Activated naive CD8-positive, alpha-beta T cell (primary cell): ENCODE measurements at regions not wholly inside any gene's neighbourhood (a gene's known extent, or its start where the extent isn't known, plus 50 kb on each side); places are given as distances from the start of the nearest gene placed in this dataset.

Experiments used
- H3K27ac Mint-ChIP-seq: one replicate; pipeline ENCODE4 v1.8.0; 2021; ENCODE audit warnings: mixed read lengths
- H3K27me3 Mint-ChIP-seq: one replicate; pipeline ENCODE4 v1.8.0; 2021; ENCODE audit warnings: mixed read lengths
- H3K36me3 Mint-ChIP-seq: one replicate; pipeline ENCODE4 v1.8.0; 2021; ENCODE audit warnings: mixed read lengths
- H3K4me1 Mint-ChIP-seq: one replicate; pipeline ENCODE4 v1.8.0; 2021; ENCODE audit warnings: low read depth, mixed read lengths
- H3K4me3 Mint-ChIP-seq: one replicate; pipeline ENCODE4 v1.8.0; 2021; ENCODE audit warnings: mild to moderate bottlenecking, mixed read lengths
- H3K9me3 Mint-ChIP-seq: one replicate; pipeline ENCODE4 v1.8.0; 2021; ENCODE audit warnings: low read depth, mixed read lengths

DNA sequence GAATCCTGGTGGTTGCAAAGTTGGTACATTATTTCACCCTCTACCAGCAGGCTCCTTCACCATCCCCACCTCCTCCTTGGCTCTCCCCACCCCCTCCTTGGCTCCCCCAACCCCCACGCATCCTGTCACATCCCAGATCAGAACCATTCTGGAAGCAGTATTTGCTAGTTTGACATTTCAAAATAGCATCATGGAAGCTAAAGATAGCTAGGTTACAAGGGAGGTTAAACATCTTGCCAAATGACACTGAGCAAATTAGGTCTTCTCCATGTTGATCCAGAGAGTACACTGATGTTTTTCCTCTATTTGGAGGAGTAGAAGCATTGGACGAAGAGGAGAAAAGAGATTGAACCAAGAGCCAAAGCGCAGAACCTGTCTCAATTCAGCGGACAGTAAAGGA, 158.9 kb upstream of the FGGY start:
- H3K36me3 Mint-ChIP-seq: no peaks in the 10 kb centered on the region

DNA sequence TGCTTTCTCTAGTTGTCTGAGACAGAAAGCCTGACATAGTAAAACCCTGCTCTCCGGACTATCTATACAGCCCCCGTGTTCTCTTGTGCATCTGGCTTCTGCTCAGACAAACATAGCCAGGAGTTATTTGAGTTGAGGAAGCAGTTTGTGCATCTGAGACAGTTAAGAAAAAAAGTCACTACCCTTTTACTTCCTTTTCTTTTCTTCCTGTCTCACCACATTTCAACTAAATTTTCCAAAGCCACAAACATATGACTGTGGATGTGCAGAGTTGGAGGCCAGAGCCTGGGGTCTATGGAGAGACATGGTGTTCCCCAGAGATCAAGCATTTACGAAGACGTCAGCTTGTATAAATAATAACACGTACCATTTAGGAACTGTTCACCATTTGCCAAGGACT, 158.5 kb upstream of the FGGY start:
- Mint-ChIP-seq H3K4me3 (no peak overlapping the region), H3K4me1 (peaks cover 5% of the 10 kb centered on the region), H3K36me3 (no peaks in the 10 kb centered on the region)

More for the DNA sequence above, 158.9 kb upstream of the FGGY start:
- no peaks in the 10 kb centered on the region for H3K9me3 Mint-ChIP-seq
- H3K4me1 Mint-ChIP-seq: peaks cover 5% of the 10 kb centered on the region
- H3K27me3 Mint-ChIP-seq: no peaks in the 10 kb centered on the region
- H3K27ac Mint-ChIP-seq: no peak overlapping the region
- H3K4me3 Mint-ChIP-seq: no peak overlapping the region

DNA sequence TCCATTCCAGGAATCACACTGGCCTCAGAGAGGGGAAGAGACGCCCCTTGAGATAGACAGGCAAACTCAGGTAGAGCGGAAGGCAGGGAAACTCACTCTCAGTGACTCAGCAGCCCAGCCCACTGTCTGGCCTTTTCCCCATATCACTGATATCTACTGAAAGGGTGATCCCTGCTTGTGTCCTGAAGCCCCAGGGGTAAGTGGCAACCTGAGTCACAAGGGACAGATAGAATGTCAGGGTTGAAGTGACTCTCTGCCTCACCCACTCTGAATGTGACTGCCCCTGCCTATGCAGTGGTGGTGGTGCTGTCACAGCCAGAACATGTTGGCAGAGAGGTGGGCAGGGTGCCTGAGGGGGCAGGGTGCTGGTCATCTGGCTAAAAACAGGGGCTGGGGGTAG, 157.5 kb upstream of the FGGY start:
- H3K27ac Mint-ChIP-seq: no peak overlapping the region

More for the DNA sequence above, 158.5 kb upstream of the FGGY start:
- Mint-ChIP-seq H3K9me3 (no peaks in the 10 kb centered on the region), H3K27me3 (no peaks in the 10 kb centered on the region), H3K27ac (no peak overlapping the region)

DNA sequence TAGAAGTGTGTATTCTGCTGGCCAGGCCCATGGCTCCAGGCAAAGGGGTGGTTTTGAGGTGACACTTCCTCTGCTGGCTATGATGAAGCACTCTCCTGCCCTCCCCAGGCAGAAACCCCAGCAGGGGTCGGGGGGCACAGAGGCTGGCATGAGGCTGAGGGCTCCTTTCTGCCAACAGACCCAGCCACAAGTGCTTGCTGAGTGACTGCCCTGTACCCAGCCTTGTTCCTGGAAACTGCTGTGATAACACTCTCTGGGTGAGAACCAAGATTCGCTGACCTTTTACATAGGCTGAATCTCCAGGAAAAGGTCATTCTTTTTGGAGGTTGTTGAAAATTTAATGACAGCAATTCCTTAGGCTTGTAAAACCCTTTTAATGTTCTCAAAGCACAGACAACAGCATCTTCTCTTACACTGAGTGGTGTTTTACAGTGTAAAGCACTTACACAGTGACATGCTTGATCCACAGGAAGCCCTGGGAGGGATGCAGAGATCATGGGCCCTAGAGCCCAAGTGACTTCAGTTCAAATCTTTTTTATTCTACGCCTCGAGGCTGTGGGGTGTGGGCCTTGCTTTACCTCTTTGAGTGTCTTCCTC, 155.5 kb upstream of the FGGY start:
- H3K27me3 Mint-ChIP-seq: no peaks in the 10 kb centered on the region
- no peaks in the 10 kb centered on the region for H3K36me3 Mint-ChIP-seq
- no peaks in the 10 kb centered on the region for H3K9me3 Mint-ChIP-seq
- H3K4me3 Mint-ChIP-seq: no peak overlapping the region
- no peak overlapping the region for H3K27ac Mint-ChIP-seq
- peaks cover 9% of the 10 kb centered on the region for H3K4me1 Mint-ChIP-seq

More for the DNA sequence above, 157.5 kb upstream of the FGGY start:
- Mint-ChIP-seq H3K36me3 (no peaks in the 10 kb centered on the region), H3K9me3 (no peaks in the 10 kb centered on the region), H3K4me1 (peaks cover 5% of the 10 kb centered on the region), H3K27me3 (no peaks in the 10 kb centered on the region), H3K4me3 (no peak overlapping the region)

DNA sequence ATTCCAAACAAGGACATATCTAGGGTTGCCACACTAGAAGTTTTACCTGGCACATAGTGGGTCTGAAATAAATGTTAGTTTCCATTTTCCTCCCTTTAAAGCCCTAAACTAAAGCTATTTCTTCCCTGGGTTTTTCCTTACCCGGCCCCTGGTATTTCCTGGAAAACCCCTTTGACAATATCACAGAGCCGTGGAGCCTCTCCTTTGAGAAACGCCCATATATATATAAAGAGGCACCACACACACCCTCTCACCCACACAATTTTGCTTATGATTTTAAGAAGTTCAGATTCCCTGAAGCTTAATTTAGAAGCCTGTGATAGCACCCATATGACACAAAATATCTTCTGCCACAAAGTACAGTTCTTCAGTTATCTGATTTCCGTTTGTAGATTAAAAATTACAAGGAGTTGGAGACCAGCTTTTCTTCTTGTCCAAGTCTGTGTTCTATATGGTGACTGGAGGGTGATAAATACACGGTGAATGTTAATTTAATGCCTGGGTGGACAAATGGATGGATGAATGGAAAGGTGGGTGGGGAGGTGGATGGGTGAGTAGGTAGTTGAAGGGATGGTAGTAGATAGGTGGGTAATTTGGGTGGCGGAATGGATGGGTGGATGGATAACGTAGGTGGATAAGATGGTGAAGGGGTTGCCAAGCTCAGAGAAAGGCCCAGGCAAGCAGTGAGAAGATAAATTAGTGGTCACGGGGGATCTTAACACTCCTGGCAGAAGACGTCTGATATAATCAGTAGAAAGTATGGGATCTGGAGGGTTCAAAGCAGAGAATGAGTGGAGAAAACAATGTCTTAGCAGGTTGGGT, 154.4 kb upstream of the FGGY start:
- no peak overlapping the region for H3K4me3 Mint-ChIP-seq
- no peaks in the 10 kb centered on the region for H3K9me3 Mint-ChIP-seq
- H3K27ac Mint-ChIP-seq: no peak overlapping the region
- peaks cover 13% of the 10 kb centered on the region for H3K4me1 Mint-ChIP-seq
- H3K27me3 Mint-ChIP-seq: no peaks in the 10 kb centered on the region
- H3K36me3 Mint-ChIP-seq: no peaks in the 10 kb centered on the region

DNA sequence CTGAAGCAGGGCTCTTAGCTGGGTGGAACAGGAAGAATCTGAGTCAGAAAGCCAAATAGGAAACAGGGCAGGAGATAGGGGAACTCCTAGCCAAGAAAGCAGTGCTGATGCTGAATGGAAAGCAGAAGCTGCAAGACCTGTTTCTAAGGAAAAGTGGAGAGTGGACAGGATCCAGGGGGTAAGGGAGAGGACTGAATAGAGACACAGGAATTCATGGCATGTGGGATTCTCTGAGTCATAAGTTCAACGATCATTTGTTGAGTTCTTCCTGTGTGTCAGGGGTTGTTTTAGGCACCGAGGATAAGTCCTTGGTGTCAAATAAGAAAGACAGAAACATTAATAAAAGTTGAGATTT, 153.8 kb upstream of the FGGY start:
- Mint-ChIP-seq H3K4me1 (peaks cover 11% of the 10 kb centered on the region), H3K4me3 (no peak overlapping the region), H3K27me3 (no peaks in the 10 kb centered on the region), H3K27ac (no peak overlapping the region), H3K9me3 (no peaks in the 10 kb centered on the region), H3K36me3 (no peaks in the 10 kb centered on the region)

DNA sequence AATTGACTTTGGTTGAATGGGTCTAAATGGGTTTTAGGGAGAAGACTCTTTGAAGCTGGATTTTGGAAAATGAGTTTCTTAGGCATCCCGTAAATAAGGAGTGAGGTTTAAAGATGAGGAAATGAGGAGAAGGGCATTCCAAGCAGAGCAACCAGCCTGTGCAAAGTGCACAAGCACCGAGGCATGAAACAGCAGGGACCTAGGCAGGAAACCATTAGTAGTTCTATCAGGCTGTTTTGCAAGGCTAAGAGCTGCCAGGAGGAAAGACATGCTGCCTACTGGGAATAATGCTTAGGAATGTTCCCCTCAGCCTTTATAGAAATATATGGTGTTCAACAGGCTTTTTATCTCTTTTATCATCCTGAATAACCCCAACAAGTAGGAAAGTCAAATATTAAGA, 153.1 kb upstream of the FGGY start:
- no peaks in the 10 kb centered on the region for H3K9me3 Mint-ChIP-seq
- H3K4me1 Mint-ChIP-seq: peaks cover 8% of the 10 kb centered on the region
- H3K27ac Mint-ChIP-seq: no peak overlapping the region

DNA sequence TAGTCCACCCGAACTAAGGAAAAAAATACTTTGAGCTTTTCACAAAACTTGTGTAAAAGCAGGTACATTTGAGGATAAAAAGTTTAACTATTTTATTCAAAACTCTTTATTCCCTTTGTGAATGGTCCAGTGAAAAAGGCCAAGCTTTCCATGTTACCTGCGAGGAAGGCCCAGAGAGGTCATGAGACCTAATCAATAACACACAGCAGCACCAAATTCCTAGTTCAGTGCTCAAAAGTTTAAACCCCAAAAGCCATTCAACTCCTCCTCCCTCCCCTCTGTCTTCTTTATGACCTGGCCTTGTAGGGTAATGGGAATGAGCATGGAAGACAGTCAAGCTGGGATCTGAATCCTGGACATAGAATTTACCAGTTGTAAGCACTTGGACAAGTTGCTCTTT, 151.9 kb upstream of the FGGY start:
- no peak overlapping the region for H3K27ac Mint-ChIP-seq
- peaks cover 8% of the 10 kb centered on the region for H3K4me1 Mint-ChIP-seq
- no peaks in the 10 kb centered on the region for H3K36me3 Mint-ChIP-seq
- no peaks in the 10 kb centered on the region for H3K9me3 Mint-ChIP-seq
- H3K4me3 Mint-ChIP-seq: no peak overlapping the region
- no peaks in the 10 kb centered on the region for H3K27me3 Mint-ChIP-seq

More for the DNA sequence above, 153.1 kb upstream of the FGGY start:
- Mint-ChIP-seq H3K4me3 (no peak overlapping the region), H3K36me3 (no peaks in the 10 kb centered on the region), H3K27me3 (no peaks in the 10 kb centered on the region)

DNA sequence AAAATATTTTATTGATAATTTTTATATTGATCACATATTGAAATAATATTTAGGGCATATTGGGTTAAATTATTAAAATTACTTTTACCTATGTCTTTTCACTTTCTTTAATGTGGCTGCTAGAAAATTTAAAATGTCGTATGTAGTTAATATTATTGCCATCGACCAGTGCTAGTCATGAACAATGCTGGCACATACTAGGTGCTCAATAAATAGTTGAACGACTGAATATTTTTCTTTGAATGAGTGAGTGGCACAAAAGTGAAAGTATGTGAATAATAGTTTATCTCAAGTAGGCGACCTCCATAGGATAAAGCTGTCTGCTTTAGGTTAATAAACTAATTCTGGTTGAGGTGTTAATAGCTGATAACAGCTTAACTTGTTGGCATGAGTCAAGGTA, 150.8 kb upstream of the FGGY start:
- H3K4me3 Mint-ChIP-seq: peak overlapping the region; percentile 88
- H3K36me3 Mint-ChIP-seq: no peaks in the 10 kb centered on the region
- no peaks in the 10 kb centered on the region for H3K27me3 Mint-ChIP-seq
- H3K4me1 Mint-ChIP-seq: peaks cover 12% of the 10 kb centered on the region
- no peak overlapping the region for H3K27ac Mint-ChIP-seq
- no peaks in the 10 kb centered on the region for H3K9me3 Mint-ChIP-seq

DNA sequence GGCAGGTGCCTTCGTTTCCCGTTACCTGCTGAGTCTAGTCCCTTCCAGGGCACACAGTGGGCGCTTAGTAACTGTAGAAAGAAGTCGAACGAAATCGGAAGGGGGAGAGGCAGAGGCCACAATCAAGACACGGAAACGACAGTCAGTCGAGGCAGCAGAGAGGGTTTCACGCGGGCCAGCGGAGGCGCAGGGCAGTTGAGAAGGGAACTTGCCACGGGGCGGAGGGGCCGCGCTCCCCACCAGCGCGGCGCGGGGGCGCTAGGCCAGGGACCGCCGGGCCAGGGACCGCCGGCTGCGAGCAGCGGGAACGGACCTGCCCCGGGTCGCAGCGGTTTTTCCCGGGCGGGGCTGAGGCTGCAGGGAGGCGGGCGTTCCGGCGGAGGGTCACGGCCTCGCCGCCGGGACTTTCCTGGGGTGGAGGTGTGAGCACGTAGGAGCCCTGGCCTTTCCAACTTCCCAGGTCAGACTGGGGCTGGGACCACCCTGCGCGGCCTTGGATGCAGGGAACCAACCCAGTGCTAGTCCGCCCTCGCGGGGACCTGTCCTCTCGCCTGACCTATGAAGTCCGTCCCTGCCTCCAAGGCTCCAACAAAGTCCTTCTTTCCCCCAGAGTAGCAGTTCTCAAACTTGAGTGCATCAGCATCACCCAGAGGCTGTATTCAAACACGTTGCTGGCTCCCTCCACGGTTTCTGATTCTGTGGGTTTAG, 150.1 kb upstream of the FGGY start:
- peak overlapping the region; percentile 88 for H3K4me3 Mint-ChIP-seq
- no peaks in the 10 kb centered on the region for H3K27me3 Mint-ChIP-seq
- peaks cover 12% of the 10 kb centered on the region for H3K4me1 Mint-ChIP-seq
- no peaks in the 10 kb centered on the region for H3K36me3 Mint-ChIP-seq
- H3K9me3 Mint-ChIP-seq: no peaks in the 10 kb centered on the region
- peak overlapping the region; percentile 24 for H3K27ac Mint-ChIP-seq

DNA sequence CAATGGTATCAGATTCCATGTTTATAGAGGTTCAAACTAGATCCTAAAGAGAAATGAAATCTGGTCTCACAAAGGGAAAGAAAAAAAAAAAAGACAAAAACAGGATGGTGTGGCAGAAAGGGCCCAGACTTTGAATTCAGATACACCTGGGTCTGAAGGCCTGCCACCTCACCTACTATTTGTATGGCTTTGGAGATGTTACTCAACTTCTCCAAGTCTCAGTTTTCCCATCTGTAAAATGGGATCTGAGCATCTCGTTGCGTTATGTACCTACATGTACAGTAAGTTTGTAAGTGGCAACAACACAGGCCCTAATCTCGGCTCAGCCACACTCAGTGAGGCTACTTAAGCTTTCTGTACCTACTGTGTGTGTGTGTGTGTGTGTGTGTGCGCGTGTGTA, 147.5 kb upstream of the FGGY start:
- Mint-ChIP-seq H3K27ac (no peak overlapping the region), H3K36me3 (no peaks in the 10 kb centered on the region), H3K9me3 (no peaks in the 10 kb centered on the region), H3K4me3 (no peak overlapping the region), H3K4me1 (peaks cover 12% of the 10 kb centered on the region), H3K27me3 (no peaks in the 10 kb centered on the region)

DNA sequence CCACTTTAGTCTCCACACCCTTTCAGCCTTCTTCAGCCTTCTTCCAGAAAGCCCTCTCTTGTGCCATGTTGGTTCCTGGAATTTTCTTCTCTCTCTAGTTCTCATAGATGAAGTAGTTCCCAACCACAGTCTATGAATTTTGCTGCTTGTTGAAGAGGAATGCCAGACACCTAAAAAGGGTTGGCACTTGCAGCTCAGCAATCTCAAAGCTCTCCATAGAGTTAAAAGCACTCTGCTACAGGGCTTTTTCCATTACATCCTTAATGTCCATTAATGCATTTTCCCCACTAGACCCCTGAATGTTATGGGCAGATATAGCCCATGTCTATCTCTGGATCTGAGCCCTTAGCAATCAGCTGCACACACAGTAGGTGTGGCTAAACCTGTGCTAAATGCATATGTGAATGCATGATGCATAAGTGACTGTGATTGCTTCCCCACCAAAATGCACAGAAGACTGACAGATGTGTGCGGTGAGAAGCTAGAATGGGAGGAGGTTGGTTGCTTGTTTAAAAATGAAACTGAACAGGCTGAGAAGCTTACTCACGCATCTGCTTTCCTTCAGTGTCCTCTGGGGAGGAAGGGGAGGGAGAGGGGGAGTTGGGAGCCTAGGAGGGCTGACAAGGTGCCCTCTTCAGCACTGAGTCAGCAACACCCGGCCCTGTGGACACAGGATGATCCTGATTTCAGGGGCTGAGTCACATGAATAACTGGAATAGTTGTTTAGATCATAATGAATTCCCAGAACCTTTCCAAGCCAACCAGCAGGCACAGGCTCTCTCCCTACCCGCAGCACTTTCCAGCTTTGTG, 146.1 kb upstream of the FGGY start:
- Mint-ChIP-seq H3K27ac (no peak overlapping the region), H3K36me3 (no peaks in the 10 kb centered on the region), H3K4me3 (no peak overlapping the region)

DNA sequence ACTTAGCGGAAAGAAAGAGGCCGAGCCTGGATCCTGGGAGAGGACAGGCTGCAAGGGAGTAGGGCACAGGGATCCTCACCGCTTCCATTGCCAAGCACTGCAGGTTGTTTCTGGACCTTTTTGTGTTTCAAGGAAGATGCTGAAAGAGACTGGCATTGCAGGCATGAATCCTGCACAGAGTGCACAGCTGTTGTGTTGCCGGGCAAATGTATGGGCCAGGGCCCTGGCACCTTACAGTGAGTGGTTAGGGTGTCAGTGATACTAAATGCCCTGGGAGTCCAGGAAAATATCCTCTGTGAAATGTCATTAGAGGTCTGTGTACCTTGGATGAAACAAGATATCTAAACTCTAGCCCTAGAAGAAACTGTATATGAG, 145.5 kb upstream of the FGGY start:
- Mint-ChIP-seq H3K4me3 (no peak overlapping the region), H3K4me1 (peaks cover 8% of the 10 kb centered on the region), H3K9me3 (no peaks in the 10 kb centered on the region), H3K36me3 (no peaks in the 10 kb centered on the region), H3K27me3 (no peaks in the 10 kb centered on the region), H3K27ac (no peak overlapping the region)

More for the DNA sequence above, 146.1 kb upstream of the FGGY start:
- Mint-ChIP-seq H3K4me1 (peaks cover 12% of the 10 kb centered on the region), H3K9me3 (no peaks in the 10 kb centered on the region), H3K27me3 (no peaks in the 10 kb centered on the region)

DNA sequence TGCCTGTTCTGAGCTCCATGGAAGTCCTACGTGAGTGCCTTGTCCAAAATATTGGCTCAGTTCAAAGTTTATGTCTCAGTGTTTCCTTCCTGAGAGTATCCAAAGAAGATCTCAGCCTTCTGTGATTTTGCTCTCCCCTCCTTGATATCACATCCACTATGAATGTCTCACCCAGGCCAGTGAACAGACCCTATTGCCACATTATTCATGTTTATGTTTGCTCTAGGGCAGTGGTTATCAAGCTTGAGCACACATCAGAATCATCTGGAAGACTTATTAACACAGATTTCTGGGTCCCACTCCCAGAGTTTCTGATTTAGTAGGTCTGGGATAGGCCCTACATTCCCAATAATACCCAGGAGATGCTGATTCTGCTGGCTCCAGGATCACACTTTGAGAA, 145.0 kb upstream of the FGGY start:
- peaks cover 5% of the 10 kb centered on the region for H3K4me1 Mint-ChIP-seq
- H3K9me3 Mint-ChIP-seq: no peaks in the 10 kb centered on the region
- H3K27ac Mint-ChIP-seq: no peak overlapping the region
- H3K4me3 Mint-ChIP-seq: no peak overlapping the region
- no peaks in the 10 kb centered on the region for H3K36me3 Mint-ChIP-seq
- no peaks in the 10 kb centered on the region for H3K27me3 Mint-ChIP-seq

DNA sequence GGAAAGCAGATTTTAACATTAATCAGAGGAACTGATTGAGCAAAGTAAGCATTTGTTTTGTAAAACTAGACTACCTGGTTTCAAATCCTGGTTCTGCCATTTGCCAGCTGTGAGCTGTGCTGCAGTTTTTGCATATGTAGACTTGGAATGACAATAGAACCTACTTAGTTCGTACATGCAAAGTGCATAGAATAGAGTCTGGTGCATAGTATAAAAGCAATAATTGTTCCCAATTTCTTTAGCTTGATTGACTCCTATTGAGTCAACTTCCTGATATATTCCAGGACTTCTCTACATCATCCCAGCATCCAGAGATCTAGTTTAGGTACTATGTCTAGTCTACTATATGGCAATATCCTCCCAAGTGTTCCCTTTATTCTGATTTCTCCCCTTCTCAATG, 144.4 kb upstream of the FGGY start:
- H3K9me3 Mint-ChIP-seq: no peaks in the 10 kb centered on the region
- no peak overlapping the region for H3K4me3 Mint-ChIP-seq
- no peak overlapping the region for H3K27ac Mint-ChIP-seq
- H3K4me1 Mint-ChIP-seq: peaks cover 4% of the 10 kb centered on the region
- H3K36me3 Mint-ChIP-seq: no peaks in the 10 kb centered on the region
- H3K27me3 Mint-ChIP-seq: no peaks in the 10 kb centered on the region
